ENCODE measurements at regions not wholly inside any gene's neighbourhood (a gene's known extent, or its start where the extent isn't known, plus 50 kb on each side); places are given as distances from the start of the nearest gene placed in this dataset.

DNA sequence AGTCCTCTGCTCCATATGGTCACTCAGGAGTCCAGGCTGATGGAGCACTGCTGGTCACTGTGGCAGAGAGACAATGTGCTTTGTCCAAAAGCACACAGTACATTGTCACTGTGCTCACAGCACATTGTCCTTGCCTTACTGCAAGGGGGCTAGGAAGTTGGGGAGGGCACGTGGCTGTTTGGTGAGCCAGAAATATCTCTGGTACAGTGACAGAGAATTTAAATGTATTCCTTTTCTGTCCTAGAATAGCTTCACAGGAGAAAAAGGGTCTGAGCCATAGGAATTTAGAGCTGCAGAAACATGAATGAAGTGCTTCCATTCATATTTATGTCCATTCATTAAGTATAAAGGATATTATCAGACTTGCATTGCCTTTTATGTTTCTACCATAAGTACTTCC is 110.8 kb upstream of the TRIM2 start:
- Histone ChIP-seq H4K20me1 (ENCODE audit: control insufficient read depth, extremely low read depth, insufficient read depth, low read length) (no peaks in the 10 kb centered on the region), H3K4me1 (ENCODE audit: control insufficient read depth, extremely low read depth, insufficient read depth, low read length) (no peaks in the 10 kb centered on the region), H3K36me3 (ENCODE audit: control insufficient read depth, insufficient read depth, low read length) (no peaks in the 10 kb centered on the region), H3K27me3 (ENCODE audit: control insufficient read depth, insufficient read depth, low read length) (peaks cover 14% of the 10 kb centered on the region), H3K27ac (ENCODE audit: insufficient read depth, low read length) (no peak overlapping the region), H3K9me3 (ENCODE audit: control insufficient read depth, insufficient read depth, low read depth, low read length) (no peaks in the 10 kb centered on the region), H3K79me2 (ENCODE audit: control insufficient read depth, insufficient read depth, low read length) (no peaks in the 10 kb centered on the region), H3K4me2 (ENCODE audit: extremely low read depth, insufficient read depth, low read length) (no peak overlapping the region), H2AFZ (ENCODE audit: low read length) (no peak overlapping the region), H3K9ac (ENCODE audit: insufficient read depth, low read length) (no peak overlapping the region), H3K4me3 (replicated peaks in 1 of 4; ENCODE audit: control extremely low read depth in 1 of 4, insufficient read depth in 1 of 4, low read depth in 3 of 4, low read length in 4 of 4) (no peak overlapping the region)
- DNase-seq (ENCODE audit: low read depth in 2 of 2): no peak
- TF ChIP-seq EZH2 (IDR thresholded peaks at IDR 0.05; ENCODE audit: low read length, missing control alignments): no peak
- TF ChIP-seq, protein P1, sequence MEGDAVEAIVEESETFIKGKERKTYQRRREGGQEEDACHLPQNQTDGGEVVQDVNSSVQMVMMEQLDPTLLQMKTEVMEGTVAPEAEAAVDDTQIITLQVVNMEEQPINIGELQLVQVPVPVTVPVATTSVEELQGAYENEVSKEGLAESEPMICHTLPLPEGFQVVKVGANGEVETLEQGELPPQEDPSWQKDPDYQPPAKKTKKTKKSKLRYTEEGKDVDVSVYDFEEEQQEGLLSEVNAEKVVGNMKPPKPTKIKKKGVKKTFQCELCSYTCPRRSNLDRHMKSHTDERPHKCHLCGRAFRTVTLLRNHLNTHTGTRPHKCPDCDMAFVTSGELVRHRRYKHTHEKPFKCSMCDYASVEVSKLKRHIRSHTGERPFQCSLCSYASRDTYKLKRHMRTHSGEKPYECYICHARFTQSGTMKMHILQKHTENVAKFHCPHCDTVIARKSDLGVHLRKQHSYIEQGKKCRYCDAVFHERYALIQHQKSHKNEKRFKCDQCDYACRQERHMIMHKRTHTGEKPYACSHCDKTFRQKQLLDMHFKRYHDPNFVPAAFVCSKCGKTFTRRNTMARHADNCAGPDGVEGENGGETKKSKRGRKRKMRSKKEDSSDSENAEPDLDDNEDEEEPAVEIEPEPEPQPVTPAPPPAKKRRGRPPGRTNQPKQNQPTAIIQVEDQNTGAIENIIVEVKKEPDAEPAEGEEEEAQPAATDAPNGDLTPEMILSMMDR (conservative IDR thresholded peaks at IDR 0.05 in 1 of 2, IDR thresholded peaks at IDR 0.05 in 1 of 2; ENCODE audit: low read depth in 1 of 2, low read length in 2 of 2): no peak

DNA sequence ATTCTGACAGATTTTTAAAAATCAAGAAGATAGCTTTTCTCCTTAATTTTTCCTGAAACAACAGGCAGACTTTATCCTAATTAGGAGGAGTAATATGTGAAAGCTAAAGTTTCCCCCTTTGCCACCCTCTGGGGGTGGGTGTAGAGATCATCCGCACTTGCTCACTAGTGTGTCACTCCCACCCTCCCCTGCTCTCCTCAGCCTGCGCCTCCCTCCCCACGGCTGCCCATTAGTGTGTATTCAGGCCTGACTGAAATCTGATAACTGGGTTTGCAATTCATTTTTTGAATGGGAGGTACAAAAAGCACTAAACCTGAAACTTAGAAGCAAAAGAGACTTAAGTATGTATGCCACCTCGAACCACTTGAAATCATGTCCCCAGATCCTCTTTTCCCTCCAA is 110.4 kb upstream of the TRIM2 start:
- TF ChIP-seq, protein P1 (conservative IDR thresholded peaks at IDR 0.05 in 1 of 2, IDR thresholded peaks at IDR 0.05 in 1 of 2; ENCODE audit: low read depth in 1 of 2, low read length in 2 of 2): no peak
- no peak for TF ChIP-seq EZH2 (IDR thresholded peaks at IDR 0.05; ENCODE audit: low read length, missing control alignments)
- H3K27ac ChIP-seq (ENCODE audit: insufficient read depth, low read length): no peak overlapping the region
- no peak overlapping the region for H2AFZ ChIP-seq (ENCODE audit: low read length)
- H3K9ac ChIP-seq (ENCODE audit: insufficient read depth, low read length): no peak overlapping the region
- no peak overlapping the region for H3K4me2 ChIP-seq (ENCODE audit: extremely low read depth, insufficient read depth, low read length)
- no peak overlapping the region for H3K4me3 ChIP-seq (replicated peaks in 1 of 4; ENCODE audit: control extremely low read depth in 1 of 4, insufficient read depth in 1 of 4, low read depth in 3 of 4, low read length in 4 of 4)
- no peak for DNase-seq (ENCODE audit: low read depth in 2 of 2)
- no peaks in the 10 kb centered on the region for H4K20me1 ChIP-seq (ENCODE audit: control insufficient read depth, extremely low read depth, insufficient read depth, low read length)
- no peaks in the 10 kb centered on the region for H3K9me3 ChIP-seq (ENCODE audit: control insufficient read depth, insufficient read depth, low read depth, low read length)
- no peaks in the 10 kb centered on the region for H3K79me2 ChIP-seq (ENCODE audit: control insufficient read depth, insufficient read depth, low read length)
- peaks cover 10% of the 10 kb centered on the region for H3K27me3 ChIP-seq (ENCODE audit: control insufficient read depth, insufficient read depth, low read length)
- no peaks in the 10 kb centered on the region for H3K36me3 ChIP-seq (ENCODE audit: control insufficient read depth, insufficient read depth, low read length)
- no peaks in the 10 kb centered on the region for H3K4me1 ChIP-seq (ENCODE audit: control insufficient read depth, extremely low read depth, insufficient read depth, low read length)

DNA sequence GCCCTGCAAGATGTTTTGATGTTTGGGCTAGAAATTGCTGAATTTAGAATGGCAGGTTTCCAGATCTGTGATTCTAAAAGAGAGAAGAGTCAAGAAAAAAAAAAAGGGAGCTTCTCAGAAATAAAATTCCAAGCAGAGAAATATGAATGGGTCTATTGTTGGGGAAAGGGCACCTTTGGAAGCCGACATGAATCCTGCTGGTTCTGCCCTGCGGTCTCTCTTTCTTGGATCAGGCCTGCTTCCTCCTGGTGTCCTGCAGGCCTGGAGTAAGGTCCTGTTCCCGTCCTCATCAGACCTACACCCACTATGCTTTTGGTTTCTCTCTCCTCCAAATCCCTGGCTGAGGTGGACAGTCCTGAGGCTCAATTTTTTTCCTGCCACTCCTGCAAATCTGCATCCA is 109.8 kb upstream of the TRIM2 start:
- TF ChIP-seq, protein P1 (conservative IDR thresholded peaks at IDR 0.05 in 1 of 2, IDR thresholded peaks at IDR 0.05 in 1 of 2; ENCODE audit: low read depth in 1 of 2, low read length in 2 of 2): no peak
- no peak for TF ChIP-seq EZH2 (IDR thresholded peaks at IDR 0.05; ENCODE audit: low read length, missing control alignments)
- peaks cover 14% of the 10 kb centered on the region for H3K27me3 ChIP-seq (ENCODE audit: control insufficient read depth, insufficient read depth, low read length)
- no peaks in the 10 kb centered on the region for H3K9me3 ChIP-seq (ENCODE audit: control insufficient read depth, insufficient read depth, low read depth, low read length)
- H3K36me3 ChIP-seq (ENCODE audit: control insufficient read depth, insufficient read depth, low read length): no peaks in the 10 kb centered on the region
- H2AFZ ChIP-seq (ENCODE audit: low read length): no peak overlapping the region
- H3K4me3 ChIP-seq (replicated peaks in 1 of 4; ENCODE audit: control extremely low read depth in 1 of 4, insufficient read depth in 1 of 4, low read depth in 3 of 4, low read length in 4 of 4): no peak overlapping the region
- DNase-seq (ENCODE audit: low read depth in 2 of 2): no peak
- no peak overlapping the region for H3K9ac ChIP-seq (ENCODE audit: insufficient read depth, low read length)
- H3K4me1 ChIP-seq (ENCODE audit: control insufficient read depth, extremely low read depth, insufficient read depth, low read length): no peaks in the 10 kb centered on the region
- no peak overlapping the region for H3K27ac ChIP-seq (ENCODE audit: insufficient read depth, low read length)
- H3K79me2 ChIP-seq (ENCODE audit: control insufficient read depth, insufficient read depth, low read length): no peaks in the 10 kb centered on the region
- no peak overlapping the region for H3K4me2 ChIP-seq (ENCODE audit: extremely low read depth, insufficient read depth, low read length)
- H4K20me1 ChIP-seq (ENCODE audit: control insufficient read depth, extremely low read depth, insufficient read depth, low read length): no peaks in the 10 kb centered on the region
